ENCODE measurements at regions not wholly inside any gene's neighbourhood (a gene's known extent, or its start where the extent isn't known, plus 50 kb on each side); places are given as distances from the start of the nearest gene placed in this dataset.

- TF ChIP-seq, protein P1, sequence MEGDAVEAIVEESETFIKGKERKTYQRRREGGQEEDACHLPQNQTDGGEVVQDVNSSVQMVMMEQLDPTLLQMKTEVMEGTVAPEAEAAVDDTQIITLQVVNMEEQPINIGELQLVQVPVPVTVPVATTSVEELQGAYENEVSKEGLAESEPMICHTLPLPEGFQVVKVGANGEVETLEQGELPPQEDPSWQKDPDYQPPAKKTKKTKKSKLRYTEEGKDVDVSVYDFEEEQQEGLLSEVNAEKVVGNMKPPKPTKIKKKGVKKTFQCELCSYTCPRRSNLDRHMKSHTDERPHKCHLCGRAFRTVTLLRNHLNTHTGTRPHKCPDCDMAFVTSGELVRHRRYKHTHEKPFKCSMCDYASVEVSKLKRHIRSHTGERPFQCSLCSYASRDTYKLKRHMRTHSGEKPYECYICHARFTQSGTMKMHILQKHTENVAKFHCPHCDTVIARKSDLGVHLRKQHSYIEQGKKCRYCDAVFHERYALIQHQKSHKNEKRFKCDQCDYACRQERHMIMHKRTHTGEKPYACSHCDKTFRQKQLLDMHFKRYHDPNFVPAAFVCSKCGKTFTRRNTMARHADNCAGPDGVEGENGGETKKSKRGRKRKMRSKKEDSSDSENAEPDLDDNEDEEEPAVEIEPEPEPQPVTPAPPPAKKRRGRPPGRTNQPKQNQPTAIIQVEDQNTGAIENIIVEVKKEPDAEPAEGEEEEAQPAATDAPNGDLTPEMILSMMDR (conservative IDR thresholded peaks at IDR 0.05; ENCODE audit: low read depth, low read length): no peak
- TF ChIP-seq EZH2phosphoT487 (IDR thresholded peaks at IDR 0.05; ENCODE audit: borderline replicate concordance, low read length): no peak
- no peak for TF ChIP-seq EZH2 (IDR thresholded peaks at IDR 0.05; ENCODE audit: low read length, unreplicated experiment)
- H3K27ac ChIP-seq (ENCODE audit: low read length): no peak overlapping the region
- H3K4me2 ChIP-seq (ENCODE audit: low read length): no peak overlapping the region
- POLR2A ChIA-PET (ENCODE audit: unreplicated experiment): no interaction called here
- H3F3A ChIP-seq (ENCODE audit: low read length, unreplicated experiment): no peaks in the 10 kb centered on the region
- no peaks in the 10 kb centered on the region for H3K79me2 ChIP-seq (ENCODE audit: low read length)
- H3K9me2 ChIP-seq (replicated peaks; ENCODE audit: low read length): no peaks in the 10 kb centered on the region
- H3K4me3 ChIP-seq (ENCODE audit: low read length): no peak overlapping the region
- no peaks in the 10 kb centered on the region for H3K9me3 ChIP-seq (ENCODE audit: low read length)
- no peak for DNase-seq
- no peaks in the 10 kb centered on the region for H3K4me1 ChIP-seq (ENCODE audit: insufficient read depth, low read length)
- H3K36me3 ChIP-seq (ENCODE audit: low read depth, low read length): no peaks in the 10 kb centered on the region
- H2AFZ ChIP-seq (ENCODE audit: low read length): no peak overlapping the region
- no peak for ATAC-seq
- intact Hi-C loops (cut with micrococcal nuclease): no loop called here
- BruUV-seq (replicated peaks): no TSS peak
- H4K20me1 ChIP-seq (ENCODE audit: low read length): no peaks in the 10 kb centered on the region
- CTCF ChIA-PET: no interaction called here
- no peaks in the 10 kb centered on the region for H3K27me3 ChIP-seq (ENCODE audit: low read length)
- H3K9ac ChIP-seq (ENCODE audit: low read length): no peak overlapping the region
Observed at GRCh38 chr16:59249011-59249410, 514.9 kb upstream of the GOT2 start.

- no peak overlapping the region for H3K4me3 ChIP-seq (ENCODE audit: low read length)
- intact Hi-C loops (cut with micrococcal nuclease): no loop called here
- TF ChIP-seq EZH2 (IDR thresholded peaks at IDR 0.05; ENCODE audit: low read length, unreplicated experiment) (no peak), EZH2phosphoT487 (IDR thresholded peaks at IDR 0.05; ENCODE audit: borderline replicate concordance, low read length) (no peak)
- TF ChIP-seq, protein P1 (conservative IDR thresholded peaks at IDR 0.05; ENCODE audit: low read depth, low read length): no peak
- no peak overlapping the region for H3K27ac ChIP-seq (ENCODE audit: low read length)
- no peak overlapping the region for H3K9ac ChIP-seq (ENCODE audit: low read length)
- H3K79me2 ChIP-seq (ENCODE audit: low read length): no peaks in the 10 kb centered on the region
- DNase-seq (no peak), ATAC-seq (no peak)
- POLR2A ChIA-PET (ENCODE audit: unreplicated experiment): no interaction called here
- H3K4me2 ChIP-seq (ENCODE audit: low read length): no peak overlapping the region
- no peaks in the 10 kb centered on the region for H3K9me3 ChIP-seq (ENCODE audit: low read length)
- no peaks in the 10 kb centered on the region for H3K27me3 ChIP-seq (ENCODE audit: low read length)
- H4K20me1 ChIP-seq (ENCODE audit: low read length): no peaks in the 10 kb centered on the region
- H2AFZ ChIP-seq (ENCODE audit: low read length): no peak overlapping the region
- H3K36me3 ChIP-seq (ENCODE audit: low read depth, low read length): no peaks in the 10 kb centered on the region
- CTCF ChIA-PET: no interaction called here
- no peaks in the 10 kb centered on the region for H3K9me2 ChIP-seq (replicated peaks; ENCODE audit: low read length)
- no peaks in the 10 kb centered on the region for H3K4me1 ChIP-seq (ENCODE audit: insufficient read depth, low read length)
- no peaks in the 10 kb centered on the region for H3F3A ChIP-seq (ENCODE audit: low read length, unreplicated experiment)
- no TSS peak for BruUV-seq (replicated peaks)
Observed at GRCh38 chr16:59242556-59242955, 508.4 kb upstream of the GOT2 start.

- no TSS peak for BruUV-seq (replicated peaks)
- Histone ChIP-seq H2AFZ (ENCODE audit: low read length) (no peak overlapping the region), H3F3A (ENCODE audit: low read length, unreplicated experiment) (no peaks in the 10 kb centered on the region), H3K27ac (ENCODE audit: low read length) (no peak overlapping the region), H3K9ac (ENCODE audit: low read length) (no peak overlapping the region), H3K4me1 (ENCODE audit: insufficient read depth, low read length) (no peaks in the 10 kb centered on the region), H3K9me2 (replicated peaks; ENCODE audit: low read length) (no peaks in the 10 kb centered on the region), H4K20me1 (ENCODE audit: low read length) (no peaks in the 10 kb centered on the region), H3K9me3 (ENCODE audit: low read length) (no peaks in the 10 kb centered on the region), H3K79me2 (ENCODE audit: low read length) (no peaks in the 10 kb centered on the region), H3K4me2 (ENCODE audit: low read length) (no peak overlapping the region), H3K27me3 (ENCODE audit: low read length) (no peaks in the 10 kb centered on the region), H3K4me3 (ENCODE audit: low read length) (no peak overlapping the region), H3K36me3 (ENCODE audit: low read depth, low read length) (no peaks in the 10 kb centered on the region)
- ATAC-seq (no peak), DNase-seq (no peak)
- CTCF ChIA-PET: no interaction called here
- no peak for TF ChIP-seq EZH2 (IDR thresholded peaks at IDR 0.05; ENCODE audit: low read length, unreplicated experiment)
- no peak for TF ChIP-seq EZH2phosphoT487 (IDR thresholded peaks at IDR 0.05; ENCODE audit: borderline replicate concordance, low read length)
- TF ChIP-seq, protein P1 (conservative IDR thresholded peaks at IDR 0.05; ENCODE audit: low read depth, low read length): no peak
- intact Hi-C loops (cut with micrococcal nuclease): no loop called here
- POLR2A ChIA-PET (ENCODE audit: unreplicated experiment): no interaction called here
Observed at GRCh38 chr16:59238246-59238645, 504.1 kb upstream of the GOT2 start.

Measured in PC-3 (cell line).